Suprapubic skin (tissue), 4 donors: ENCODE measurements at regions not wholly inside any gene's neighbourhood (a gene's known extent, or its start where the extent isn't known, plus 50 kb on each side); places are given as distances from the start of the nearest gene placed in this dataset.

ENCODE experiments used
- DNase-seq, 2 donors: peaks; one replicate each; pipeline ENCODE4 v3.0.0-alpha.2; 2019; ENCODE audit warnings: low spot score in 2 of 2
- H3K27ac ChIP-seq: fragments of 200-600 bp; sonication (generic); one replicate; pipeline ENCODE4 v1.5.1; 2019
- H3K27me3 ChIP-seq: fragments of 200-600 bp; sonication (generic); one replicate; pipeline ENCODE4 v1.5.1; 2019
- H3K36me3 ChIP-seq: fragments of 200-600 bp; sonication (generic); one replicate; pipeline ENCODE4 v1.5.1; 2019
- H3K4me1 ChIP-seq: fragments of 200-600 bp; sonication (generic); one replicate; pipeline ENCODE4 v1.5.1; 2019
- H3K4me3 ChIP-seq: fragments of 200-600 bp; sonication (generic); one replicate; pipeline ENCODE4 v1.5.1; 2019; ENCODE audit warnings: mild to moderate bottlenecking
- H3K9me3 ChIP-seq: fragments of 200-600 bp; sonication (generic); one replicate; pipeline ENCODE4 v1.5.1; 2019
- CTCF ChIP-seq, 2 donors: fragments of 200-600 bp in 1 of 2; fragments of 450-650 bp in 1 of 2; sonication (generic) in 1 of 2; IDR thresholded peaks; one replicate each; pipeline ENCODE4 v1.5.1; 2016 to 2019; ENCODE audit warnings: antibody characterized with exemption in 2 of 2, mild to moderate bottlenecking in 1 of 2, moderate library complexity in 1 of 2
- EP300 ChIP-seq: sonication (generic); formaldehyde crosslinking; IDR thresholded peaks from one replicate; pipeline ENCODE4 v1.6.1; 2017; ENCODE audit warnings: antibody characterized with exemption
- POLR2A ChIP-seq, 2 donors: fragments of 450-650 bp; IDR thresholded peaks; one replicate each; pipeline ENCODE4 v1.6.1; 2017; ENCODE audit warnings: antibody characterized with exemption in 2 of 2, mild to moderate bottlenecking in 2 of 2, moderate library complexity in 2 of 2
- POLR2AphosphoS5 ChIP-seq, 3 donors: sonication (generic); formaldehyde crosslinking; IDR thresholded peaks; one replicate each; pipeline ENCODE4 v1.6.1; 2017; ENCODE audit warnings: antibody characterized with exemption in 3 of 3
- WGBS: methylation state at CpG from one replicate; pipeline ENCODE4 v1.1.5; 2018; 5-methylcytosine and 5-hydroxymethylcytosine counted together

- H3K36me3 ChIP-seq: no peaks in the 10 kb centered on the region
- no peaks in the 10 kb centered on the region for H3K4me1 ChIP-seq
- DNase-seq: no peak
- no peak overlapping the region for H3K4me3 ChIP-seq
- H3K27me3 ChIP-seq: no peaks in the 10 kb centered on the region
- 78% methylated on average over 4 of the region's 4 CpGs for WGBS
- TF ChIP-seq EP300: no peak
- no peak for TF ChIP-seq POLR2A (IDR thresholded peaks at IDR 0.05)
- TF ChIP-seq POLR2AphosphoS5 (IDR thresholded peaks at IDR 0.05): no peak
- TF ChIP-seq CTCF (IDR thresholded peaks at IDR 0.05): no peak
- no peaks in the 10 kb centered on the region for H3K9me3 ChIP-seq
- H3K27ac ChIP-seq: no peak overlapping the region
These were observed 364.8 kb downstream of the SFMBT2 start for GRCh38 chr10:7045891-7046599.

DNA sequence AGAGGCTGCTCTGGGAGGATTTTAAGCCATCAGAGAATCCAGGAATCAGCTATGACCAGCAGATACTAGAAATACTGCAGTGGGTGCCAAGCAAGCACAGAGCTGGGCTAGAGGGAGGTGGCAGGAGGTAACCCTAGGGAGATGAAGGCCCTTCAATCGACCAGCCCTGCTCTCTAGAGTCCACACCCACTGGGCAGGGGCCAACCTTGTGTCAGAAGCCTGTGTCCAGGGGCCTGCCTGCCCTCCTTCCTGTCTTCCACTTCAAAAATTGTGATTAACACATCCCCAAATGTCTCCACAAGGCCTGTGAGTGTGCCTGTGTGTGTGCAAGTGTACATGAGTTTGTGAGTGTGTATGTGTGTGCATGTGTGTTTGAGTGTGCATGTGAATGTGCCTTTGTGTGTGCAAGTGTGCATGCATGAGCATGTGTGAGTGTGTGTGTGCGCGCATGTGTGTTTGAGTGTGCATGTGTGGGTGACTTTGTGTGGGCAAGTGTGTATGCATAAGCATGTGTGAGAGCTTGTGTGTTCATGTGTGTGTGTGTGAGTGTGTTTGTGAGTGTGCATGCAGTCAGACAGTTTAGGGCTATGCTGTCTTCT, 367.7 kb downstream of the SFMBT2 start:
- WGBS: 63% methylated on average over 3 of the region's 3 CpGs

GRCh38 chr10:7042419-7043054, 368.3 kb downstream of the SFMBT2 start:
- WGBS: 94% methylated on average over 6 of the region's 6 CpGs
- TF ChIP-seq EP300 (no peak), POLR2A (IDR thresholded peaks at IDR 0.05) (no peak), POLR2AphosphoS5 (IDR thresholded peaks at IDR 0.05) (no peak), CTCF (IDR thresholded peaks at IDR 0.05) (no peak)
- DNase-seq: no peak
- peaks cover 3% of the 10 kb centered on the region for H3K27me3 ChIP-seq
- H3K9me3 ChIP-seq: no peaks in the 10 kb centered on the region
- no peak overlapping the region for H3K27ac ChIP-seq
- no peaks in the 10 kb centered on the region for H3K36me3 ChIP-seq
- H3K4me1 ChIP-seq: no peaks in the 10 kb centered on the region
- no peak overlapping the region for H3K4me3 ChIP-seq

More for the DNA sequence above, 367.7 kb downstream of the SFMBT2 start:
- H3K4me3 ChIP-seq: no peak overlapping the region
- H3K4me1 ChIP-seq: no peaks in the 10 kb centered on the region
- no peak overlapping the region for H3K27ac ChIP-seq
- peaks cover 3% of the 10 kb centered on the region for H3K27me3 ChIP-seq
- DNase-seq: no peak
- no peak for TF ChIP-seq POLR2AphosphoS5 (IDR thresholded peaks at IDR 0.05)
- no peak for TF ChIP-seq EP300
- TF ChIP-seq POLR2A (IDR thresholded peaks at IDR 0.05): no peak
- no peak for TF ChIP-seq CTCF (IDR thresholded peaks at IDR 0.05)
- H3K36me3 ChIP-seq: no peaks in the 10 kb centered on the region
- no peaks in the 10 kb centered on the region for H3K9me3 ChIP-seq

GRCh38 chr10:7042000-7042399, 368.8 kb downstream of the SFMBT2 start:
- Histone ChIP-seq H3K36me3 (no peaks in the 10 kb centered on the region), H3K27ac (no peak overlapping the region), H3K27me3 (peaks cover 3% of the 10 kb centered on the region), H3K4me1 (no peaks in the 10 kb centered on the region), H3K9me3 (no peaks in the 10 kb centered on the region), H3K4me3 (no peak overlapping the region)
- TF ChIP-seq POLR2A (IDR thresholded peaks at IDR 0.05): no peak
- TF ChIP-seq CTCF (IDR thresholded peaks at IDR 0.05): no peak
- TF ChIP-seq POLR2AphosphoS5 (IDR thresholded peaks at IDR 0.05): no peak
- TF ChIP-seq EP300: no peak
- DNase-seq: no peak
- WGBS: 90% methylated on average over 4 of the region's 4 CpGs

GRCh38 chr10:7040681-7041080, 370.2 kb downstream of the SFMBT2 start:
- Histone ChIP-seq H3K4me3 (no peak overlapping the region), H3K27ac (no peak overlapping the region), H3K4me1 (no peaks in the 10 kb centered on the region), H3K36me3 (no peaks in the 10 kb centered on the region), H3K27me3 (peaks cover 3% of the 10 kb centered on the region), H3K9me3 (no peaks in the 10 kb centered on the region)
- DNase-seq: no peak
- no peak for TF ChIP-seq CTCF (IDR thresholded peaks at IDR 0.05)
- no peak for TF ChIP-seq EP300
- no peak for TF ChIP-seq POLR2AphosphoS5 (IDR thresholded peaks at IDR 0.05)
- TF ChIP-seq POLR2A (IDR thresholded peaks at IDR 0.05): no peak
- 76% methylated on average over 11 of the region's 11 CpGs for WGBS
